Nephron (organoid): ENCODE measurements at regions not wholly inside any gene's neighbourhood (a gene's known extent, or its start where the extent isn't known, plus 50 kb on each side); places are given as distances from the start of the nearest gene placed in this dataset.
A peak's percentile ranks its signal among the peaks of the same experiment; 100 is the strongest.

Experiments
- H3K27ac Mint-ChIP-seq, 3 experiments: 2 replicates each; pipeline ENCODE4 v1.8.0; 2020; ENCODE audit warnings: mixed read lengths in 3 of 3, mild to moderate bottlenecking in 2 of 3, moderate library complexity in 1 of 3
- H3K27me3 Mint-ChIP-seq: 2 replicates; pipeline ENCODE4 v1.8.0; 2021; ENCODE audit warnings: low read depth, mild to moderate bottlenecking, moderate library complexity, mixed read lengths
- H3K36me3 Mint-ChIP-seq: 2 replicates; pipeline ENCODE4 v1.8.0; 2020; ENCODE audit warnings: low read depth, mixed read lengths
- H3K4me1 Mint-ChIP-seq: 2 replicates; pipeline ENCODE4 v1.8.0; 2020; ENCODE audit warnings: mixed read lengths
- H3K4me3 Mint-ChIP-seq, 3 experiments: 2 replicates each; pipeline ENCODE4 v1.8.0; 2020; ENCODE audit warnings: mild to moderate bottlenecking in 3 of 3, mixed read lengths in 3 of 3, moderate library complexity in 2 of 3
- H3K9me3 Mint-ChIP-seq: 2 replicates; pipeline ENCODE4 v1.8.0; 2020; ENCODE audit warnings: mixed read lengths
- TF ChIP-seq, protein P1 (sequence below), 3 experiments: fragments of 200-600 bp; sonication (generic); IDR thresholded peaks; one replicate each; pipeline ENCODE4 v1.5.0; 2021; ENCODE audit warnings: antibody characterized with exemption in 3 of 3; ENCODE audit not compliant: unreplicated experiment in 3 of 3

DNA sequence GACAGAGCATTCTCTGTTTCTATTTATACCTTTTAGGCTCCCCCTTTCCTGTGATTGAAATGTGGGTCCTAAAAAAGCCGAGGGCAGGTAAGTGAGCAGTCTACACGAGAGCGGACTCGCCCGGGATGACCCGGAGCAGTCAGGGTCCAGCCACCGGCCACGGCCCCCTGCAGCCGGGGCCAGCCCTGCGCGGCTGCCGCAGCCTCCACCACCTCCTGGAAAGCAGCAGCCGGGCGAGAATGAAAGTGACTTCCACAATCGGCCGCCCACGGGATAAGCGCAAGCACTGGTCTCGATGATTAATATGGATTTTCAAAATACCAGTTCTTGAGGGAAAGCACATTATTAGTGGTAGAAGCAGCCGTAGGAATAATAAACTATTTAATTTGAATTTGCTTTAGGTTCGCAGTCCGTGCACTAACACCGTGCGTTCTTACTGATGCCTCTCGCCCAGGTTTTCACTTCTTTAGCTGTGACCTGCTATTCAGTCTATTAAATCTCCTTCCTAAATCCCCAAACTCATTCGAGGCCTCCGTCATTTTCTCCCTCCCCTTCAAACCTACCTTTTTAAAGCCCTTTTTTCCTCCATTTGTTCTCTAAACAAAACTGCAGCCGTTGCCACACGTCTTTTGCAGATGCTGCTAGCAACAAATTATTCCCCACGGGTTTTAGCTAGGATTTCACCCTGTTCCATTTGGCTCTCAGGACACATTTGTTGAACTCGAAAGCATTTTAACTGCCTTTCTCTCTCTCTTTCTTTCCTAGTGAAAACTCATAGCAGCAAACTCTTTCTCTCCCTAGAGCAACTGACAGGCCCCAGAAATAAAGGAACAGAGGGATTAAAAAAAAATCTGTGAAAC lies 1015.1 kb upstream of the PIK3C3 start:
- Mint-ChIP-seq H3K4me3 (peak overlapping the region in 2 of 3 experiments; percentile 16 to 55), H3K4me1 (peaks cover 39% of the 10 kb centered on the region), H3K36me3 (no peaks in the 10 kb centered on the region), H3K27ac (peak overlapping the region; percentile 60 to 85 (median 65)), H3K9me3 (peaks cover 4% of the 10 kb centered on the region), H3K27me3 (no peaks in the 10 kb centered on the region)
- TF ChIP-seq, protein P1, sequence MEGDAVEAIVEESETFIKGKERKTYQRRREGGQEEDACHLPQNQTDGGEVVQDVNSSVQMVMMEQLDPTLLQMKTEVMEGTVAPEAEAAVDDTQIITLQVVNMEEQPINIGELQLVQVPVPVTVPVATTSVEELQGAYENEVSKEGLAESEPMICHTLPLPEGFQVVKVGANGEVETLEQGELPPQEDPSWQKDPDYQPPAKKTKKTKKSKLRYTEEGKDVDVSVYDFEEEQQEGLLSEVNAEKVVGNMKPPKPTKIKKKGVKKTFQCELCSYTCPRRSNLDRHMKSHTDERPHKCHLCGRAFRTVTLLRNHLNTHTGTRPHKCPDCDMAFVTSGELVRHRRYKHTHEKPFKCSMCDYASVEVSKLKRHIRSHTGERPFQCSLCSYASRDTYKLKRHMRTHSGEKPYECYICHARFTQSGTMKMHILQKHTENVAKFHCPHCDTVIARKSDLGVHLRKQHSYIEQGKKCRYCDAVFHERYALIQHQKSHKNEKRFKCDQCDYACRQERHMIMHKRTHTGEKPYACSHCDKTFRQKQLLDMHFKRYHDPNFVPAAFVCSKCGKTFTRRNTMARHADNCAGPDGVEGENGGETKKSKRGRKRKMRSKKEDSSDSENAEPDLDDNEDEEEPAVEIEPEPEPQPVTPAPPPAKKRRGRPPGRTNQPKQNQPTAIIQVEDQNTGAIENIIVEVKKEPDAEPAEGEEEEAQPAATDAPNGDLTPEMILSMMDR (IDR thresholded peaks at IDR 0.05; ENCODE audit: unreplicated experiment in 3 of 3), result no peak

DNA sequence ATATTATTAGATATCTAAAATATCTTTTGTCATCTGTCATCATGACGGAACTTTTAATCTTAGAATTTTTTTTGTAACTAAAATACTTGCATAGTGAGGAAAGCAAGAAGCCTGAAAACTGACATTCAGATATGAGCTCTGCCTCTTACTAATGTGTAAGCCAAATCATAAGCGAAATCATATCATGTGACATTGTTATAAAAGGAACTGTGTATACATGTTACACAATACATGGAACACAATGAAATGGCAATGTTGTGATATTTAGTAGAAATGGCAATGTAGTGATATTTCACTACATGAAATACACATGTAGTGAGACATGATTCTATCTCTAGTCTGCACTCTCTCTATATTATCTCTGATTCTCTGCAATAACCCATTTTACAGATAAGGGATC lies 1016.4 kb upstream of the PIK3C3 start:
- TF ChIP-seq, protein P1 (IDR thresholded peaks at IDR 0.05; ENCODE audit: unreplicated experiment in 3 of 3), result no peak
- Mint-ChIP-seq H3K27me3 (no peaks in the 10 kb centered on the region), H3K4me1 (peaks cover 26% of the 10 kb centered on the region), H3K4me3 (no peak overlapping the region), H3K9me3 (peaks cover 4% of the 10 kb centered on the region), H3K27ac (no peak overlapping the region), H3K36me3 (no peaks in the 10 kb centered on the region)

DNA sequence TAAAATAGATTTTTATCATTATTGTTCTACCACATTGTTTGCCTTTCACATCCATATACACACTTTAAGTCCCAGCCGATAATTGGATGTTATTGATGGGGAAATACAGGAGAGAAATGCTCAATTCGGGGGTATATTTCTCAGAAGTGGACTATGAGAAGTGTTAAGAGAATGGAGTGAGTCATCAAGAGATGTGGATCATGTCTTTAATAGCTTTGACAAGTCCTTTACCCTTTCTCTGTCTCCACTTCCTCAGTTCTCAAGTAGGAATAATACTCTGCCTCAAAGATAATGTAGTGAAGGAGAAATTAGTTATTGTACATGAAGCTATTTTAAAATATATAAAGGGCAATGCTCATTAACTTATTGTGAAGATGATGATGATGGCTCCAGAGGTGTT lies 1017.6 kb upstream of the PIK3C3 start:
- H3K27ac Mint-ChIP-seq, result no peak overlapping the region
- H3K4me3 Mint-ChIP-seq, result no peak overlapping the region
- H3K36me3 Mint-ChIP-seq, result no peaks in the 10 kb centered on the region
- peaks cover 4% of the 10 kb centered on the region for H3K9me3 Mint-ChIP-seq
- peaks cover 16% of the 10 kb centered on the region for H3K4me1 Mint-ChIP-seq
- H3K27me3 Mint-ChIP-seq, result no peaks in the 10 kb centered on the region
- TF ChIP-seq, protein P1 (IDR thresholded peaks at IDR 0.05; ENCODE audit: unreplicated experiment in 3 of 3), result no peak

DNA sequence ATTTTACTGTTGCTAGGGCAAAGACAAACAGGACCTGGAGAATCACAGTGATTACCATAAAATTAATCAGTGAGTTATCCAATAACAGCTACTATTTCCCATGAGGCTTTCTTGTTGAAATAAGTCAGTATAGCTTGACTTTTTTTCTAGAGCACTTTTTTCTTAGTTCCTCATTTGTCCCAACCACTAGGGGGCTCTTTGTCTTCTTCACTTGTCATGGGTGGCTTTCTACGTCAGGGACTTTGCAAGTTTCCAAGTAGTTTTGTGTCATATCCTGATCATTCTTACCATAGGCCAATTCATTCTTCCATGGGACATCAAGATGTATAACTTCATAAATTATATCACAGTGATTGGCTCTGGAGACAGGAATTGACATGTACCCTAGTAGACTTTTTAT lies 1019.6 kb upstream of the PIK3C3 start:
- H3K36me3 Mint-ChIP-seq, result no peaks in the 10 kb centered on the region
- TF ChIP-seq, protein P1 (IDR thresholded peaks at IDR 0.05; ENCODE audit: unreplicated experiment in 3 of 3), result peak in 2 of 3 experiments; percentile 16 to 33
- no peak overlapping the region for H3K27ac Mint-ChIP-seq
- no peak overlapping the region for H3K4me3 Mint-ChIP-seq
- H3K27me3 Mint-ChIP-seq, result no peaks in the 10 kb centered on the region
- H3K9me3 Mint-ChIP-seq, result peaks cover 4% of the 10 kb centered on the region
- peaks cover 10% of the 10 kb centered on the region for H3K4me1 Mint-ChIP-seq

DNA sequence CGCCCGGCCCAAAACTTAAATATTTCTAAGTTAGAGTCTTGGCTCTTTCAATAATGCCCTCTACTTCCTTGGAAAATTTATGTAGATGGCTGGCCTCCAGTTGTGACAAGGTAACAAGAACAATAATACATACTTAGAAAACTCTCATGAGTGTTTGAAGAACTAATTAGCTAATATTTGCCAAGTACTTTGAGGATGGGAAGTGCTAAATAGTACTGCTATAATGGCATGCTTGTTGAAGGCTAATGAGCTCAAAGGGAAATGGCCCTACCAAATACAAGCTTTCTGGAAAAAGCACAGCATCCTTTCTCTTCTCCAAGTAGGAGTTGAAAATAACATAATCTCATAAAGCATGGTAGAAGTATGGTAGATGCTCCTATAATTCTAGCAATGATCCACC lies 1022.2 kb upstream of the PIK3C3 start:
- no peaks in the 10 kb centered on the region for H3K27me3 Mint-ChIP-seq
- H3K4me1 Mint-ChIP-seq, result peaks cover 5% of the 10 kb centered on the region
- no peak overlapping the region for H3K4me3 Mint-ChIP-seq

More for the DNA sequence above, 1022.2 kb upstream of the PIK3C3 start:
- no peaks in the 10 kb centered on the region for H3K36me3 Mint-ChIP-seq
- TF ChIP-seq, protein P1 (IDR thresholded peaks at IDR 0.05; ENCODE audit: unreplicated experiment in 3 of 3), result no peak
- peaks cover 4% of the 10 kb centered on the region for H3K9me3 Mint-ChIP-seq
- H3K27ac Mint-ChIP-seq, result no peak overlapping the region
